K562 (cell line): ENCODE measurements at regions not wholly inside any gene's neighbourhood (a gene's known extent, or its start where the extent isn't known, plus 50 kb on each side); places are given as distances from the start of the nearest gene placed in this dataset.

Experiments used
- BDP1 ChIP-seq: IDR thresholded peaks from 3 replicates; pipeline ENCODE4 v1.6.1; 2011; ENCODE audit not compliant: insufficient read length, insufficient read depth
- FOXP1 ChIP-seq: sonication (generic); formaldehyde crosslinking; IDR thresholded peaks from 2 replicates; pipeline ENCODE4 v1.8.0; 2022; ENCODE audit warnings: mild to moderate bottlenecking, missing genetic modification reagents
- NFYB ChIP-seq: IDR thresholded peaks from 2 replicates; pipeline ENCODE4 v1.6.1; 2011; ENCODE audit warnings: mild to moderate bottlenecking, moderate library complexity; ENCODE audit not compliant: insufficient read length; ENCODE audit errors: extremely low read depth
- RFX7 ChIP-seq: fragments of 250-450 bp; sonication (Bioruptor Pico); IDR thresholded peaks from 2 replicates; pipeline ENCODE4 v1.5.1; 2021; ENCODE audit warnings: mild to moderate bottlenecking
- SAFB ChIP-seq: fragments of 200-400 bp; formaldehyde crosslinking; IDR thresholded peaks from 2 replicates; pipeline ENCODE4 v1.6.1; 2017; ENCODE audit warnings: low read depth, low read length, borderline replicate concordance
- ZNF449 ChIP-seq: fragments of 250-450 bp; sonication (Bioruptor Pico); IDR thresholded peaks from 2 replicates; pipeline ENCODE4 v1.8.0; 2022; ENCODE audit warnings: moderate library complexity, mild to moderate bottlenecking, inconsistent platforms
- ZNF609 ChIP-seq: sonication (generic); formaldehyde crosslinking; IDR thresholded peaks from 2 replicates; pipeline ENCODE4 v1.8.1; 2023; ENCODE audit warnings: missing genetic modification reagents, mild to moderate bottlenecking, borderline replicate concordance
- ZNF707 ChIP-seq: fragments of 250-450 bp; sonication (Bioruptor Pico); conservative IDR thresholded peaks from 2 replicates; pipeline ENCODE4 v1.8.0; 2022; ENCODE audit warnings: inconsistent platforms, mild to moderate bottlenecking, moderate library complexity
- TF ChIP-seq, protein P1 (sequence below): sonication (generic); formaldehyde crosslinking; IDR thresholded peaks from 2 replicates; pipeline ENCODE4 v1.5.0; 2020; ENCODE audit warnings: missing genetic modification reagents
- TF ChIP-seq, protein P2 (sequence below): conservative IDR thresholded peaks from 2 replicates; pipeline ENCODE4 v1.6.1; 2011; ENCODE audit warnings: low read depth, mild to moderate bottlenecking, low read length; ENCODE audit not compliant: control insufficient read depth
- TF ChIP-seq, protein P3 (sequence below): fragments of 250-450 bp; sonication (Bioruptor Pico); IDR thresholded peaks from 2 replicates; pipeline ENCODE4 v1.8.0; 2021; ENCODE audit warnings: moderate library complexity, mild to moderate bottlenecking, inconsistent platforms
- TF ChIP-seq, protein P4 (sequence below): fragments of 450-650 bp; IDR thresholded peaks from 2 replicates; pipeline ENCODE4 v1.6.1; 2018; ENCODE audit not compliant: partially characterized antibody

GRCh38 chr1:60886793-60887331 lies 195.5 kb upstream of the NFIA start (continued):
- TF ChIP-seq ZNF449 (CRISPR knock-in tag) (no peak), NFYB (peak; percentile 41), BDP1 (no peak), RFX7 (no peak), ZNF707 (CRISPR knock-in tag) (no peak), ZNF609 (CRISPR knock-in tag) (no peak), SAFB (no peak), FOXP1 (CRISPR knock-in tag) (no peak)
- TF ChIP-seq, protein P1, sequence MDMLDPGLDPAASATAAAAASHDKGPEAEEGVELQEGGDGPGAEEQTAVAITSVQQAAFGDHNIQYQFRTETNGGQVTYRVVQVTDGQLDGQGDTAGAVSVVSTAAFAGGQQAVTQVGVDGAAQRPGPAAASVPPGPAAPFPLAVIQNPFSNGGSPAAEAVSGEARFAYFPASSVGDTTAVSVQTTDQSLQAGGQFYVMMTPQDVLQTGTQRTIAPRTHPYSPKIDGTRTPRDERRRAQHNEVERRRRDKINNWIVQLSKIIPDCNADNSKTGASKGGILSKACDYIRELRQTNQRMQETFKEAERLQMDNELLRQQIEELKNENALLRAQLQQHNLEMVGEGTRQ (CRISPR knock-in tag): peak; percentile 60
- TF ChIP-seq, protein P2, sequence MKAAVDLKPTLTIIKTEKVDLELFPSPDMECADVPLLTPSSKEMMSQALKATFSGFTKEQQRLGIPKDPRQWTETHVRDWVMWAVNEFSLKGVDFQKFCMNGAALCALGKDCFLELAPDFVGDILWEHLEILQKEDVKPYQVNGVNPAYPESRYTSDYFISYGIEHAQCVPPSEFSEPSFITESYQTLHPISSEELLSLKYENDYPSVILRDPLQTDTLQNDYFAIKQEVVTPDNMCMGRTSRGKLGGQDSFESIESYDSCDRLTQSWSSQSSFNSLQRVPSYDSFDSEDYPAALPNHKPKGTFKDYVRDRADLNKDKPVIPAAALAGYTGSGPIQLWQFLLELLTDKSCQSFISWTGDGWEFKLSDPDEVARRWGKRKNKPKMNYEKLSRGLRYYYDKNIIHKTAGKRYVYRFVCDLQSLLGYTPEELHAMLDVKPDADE: no peak
- TF ChIP-seq, protein P3, sequence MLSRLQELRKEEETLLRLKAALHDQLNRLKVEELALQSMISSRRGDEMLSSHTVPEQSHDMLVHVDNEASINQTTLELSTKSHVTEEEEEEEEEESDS: no peak
- TF ChIP-seq, protein P4, sequence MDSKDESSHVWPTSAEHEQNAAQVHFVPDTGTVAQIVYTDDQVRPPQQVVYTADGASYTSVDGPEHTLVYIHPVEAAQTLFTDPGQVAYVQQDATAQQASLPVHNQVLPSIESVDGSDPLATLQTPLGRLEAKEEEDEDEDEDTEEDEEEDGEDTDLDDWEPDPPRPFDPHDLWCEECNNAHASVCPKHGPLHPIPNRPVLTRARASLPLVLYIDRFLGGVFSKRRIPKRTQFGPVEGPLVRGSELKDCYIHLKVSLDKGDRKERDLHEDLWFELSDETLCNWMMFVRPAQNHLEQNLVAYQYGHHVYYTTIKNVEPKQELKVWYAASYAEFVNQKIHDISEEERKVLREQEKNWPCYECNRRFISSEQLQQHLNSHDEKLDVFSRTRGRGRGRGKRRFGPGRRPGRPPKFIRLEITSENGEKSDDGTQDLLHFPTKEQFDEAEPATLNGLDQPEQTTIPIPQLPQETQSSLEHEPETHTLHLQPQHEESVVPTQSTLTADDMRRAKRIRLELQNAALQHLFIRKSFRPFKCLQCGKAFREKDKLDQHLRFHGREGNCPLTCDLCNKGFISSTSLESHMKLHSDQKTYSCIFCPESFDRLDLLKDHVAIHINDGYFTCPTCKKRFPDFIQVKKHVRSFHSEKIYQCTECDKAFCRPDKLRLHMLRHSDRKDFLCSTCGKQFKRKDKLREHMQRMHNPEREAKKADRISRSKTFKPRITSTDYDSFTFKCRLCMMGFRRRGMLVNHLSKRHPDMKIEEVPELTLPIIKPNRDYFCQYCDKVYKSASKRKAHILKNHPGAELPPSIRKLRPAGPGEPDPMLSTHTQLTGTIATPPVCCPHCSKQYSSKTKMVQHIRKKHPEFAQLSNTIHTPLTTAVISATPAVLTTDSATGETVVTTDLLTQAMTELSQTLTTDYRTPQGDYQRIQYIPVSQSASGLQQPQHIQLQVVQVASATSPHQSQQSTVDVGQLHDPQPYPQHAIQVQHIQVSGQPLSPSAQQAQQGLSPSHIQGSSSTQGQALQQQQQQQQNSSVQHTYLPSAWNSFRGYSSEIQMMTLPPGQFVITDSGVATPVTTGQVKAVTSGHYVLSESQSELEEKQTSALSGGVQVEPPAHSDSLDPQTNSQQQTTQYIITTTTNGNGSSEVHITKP: no peak
